CD4-positive, alpha-beta T cell treated with Interleukin-6 for 4 hours (primary cell): ENCODE measurements at regions not wholly inside any gene's neighbourhood (a gene's known extent, or its start where the extent isn't known, plus 50 kb on each side); places are given as distances from the start of the nearest gene placed in this dataset.

Experiments used
- DNase-seq: peaks from one replicate; pipeline ENCODE4 v3.0.0-alpha.2; 2020; ENCODE audit warnings: mixed read lengths

GRCh38 chr2:9772999-9773902, 70.0 kb upstream of the TAF1B start:
- DNase-seq = no peak

GRCh38 chr2:9773903-9774239, 69.4 kb upstream of the TAF1B start:
- no peak for DNase-seq

- DNase-seq = no peak
Measured at GRCh38 chr2:9774266-9774665, 69.0 kb upstream of the TAF1B start.

DNA sequence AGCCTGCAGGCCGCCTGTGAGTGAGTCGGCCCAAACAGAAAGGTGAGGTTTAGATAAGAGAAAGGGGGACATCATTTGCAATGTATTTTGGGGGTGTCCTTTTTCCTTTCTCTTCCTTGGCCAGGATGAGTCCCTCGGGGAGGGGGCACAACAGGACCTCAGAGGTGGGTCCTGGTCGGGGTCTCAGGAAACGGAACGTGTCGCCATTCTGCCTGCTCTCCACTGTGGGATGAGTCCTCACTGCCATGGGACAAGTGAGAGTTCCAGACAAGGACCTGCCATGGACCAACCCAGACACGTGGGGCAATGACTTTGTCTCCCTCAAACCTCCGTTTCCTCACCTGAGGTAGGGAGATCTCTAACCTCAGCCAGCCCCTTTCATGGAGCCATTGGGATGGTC, 67.9 kb upstream of the TAF1B start:
- DNase-seq = no peak

GRCh38 chr2:9775999-9776712, 67.1 kb upstream of the TAF1B start:
- no peak for DNase-seq

DNA sequence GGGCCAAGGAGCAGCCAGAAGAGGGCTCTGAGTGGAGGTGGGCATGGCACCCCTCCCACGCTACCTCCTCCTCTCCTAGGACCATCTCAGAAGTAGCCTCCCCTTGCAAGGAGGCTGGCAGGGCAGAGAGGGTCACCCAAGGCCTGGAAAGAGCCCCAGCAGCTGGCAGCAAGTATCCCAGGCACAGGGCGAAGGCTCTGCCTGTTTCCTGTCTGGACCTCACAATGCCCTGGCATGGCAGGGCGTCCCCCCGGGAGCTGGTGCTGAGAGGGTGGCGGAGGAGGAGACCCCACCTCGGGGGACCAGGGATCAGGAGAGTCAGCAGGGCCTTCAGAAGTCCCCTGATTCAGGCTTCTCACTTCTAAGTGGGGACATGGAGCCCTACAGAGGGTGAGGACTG, 66.2 kb upstream of the TAF1B start:
- no peak for DNase-seq

GRCh38 chr2:9778012-9778411, 65.3 kb upstream of the TAF1B start:
- DNase-seq = no peak

DNA sequence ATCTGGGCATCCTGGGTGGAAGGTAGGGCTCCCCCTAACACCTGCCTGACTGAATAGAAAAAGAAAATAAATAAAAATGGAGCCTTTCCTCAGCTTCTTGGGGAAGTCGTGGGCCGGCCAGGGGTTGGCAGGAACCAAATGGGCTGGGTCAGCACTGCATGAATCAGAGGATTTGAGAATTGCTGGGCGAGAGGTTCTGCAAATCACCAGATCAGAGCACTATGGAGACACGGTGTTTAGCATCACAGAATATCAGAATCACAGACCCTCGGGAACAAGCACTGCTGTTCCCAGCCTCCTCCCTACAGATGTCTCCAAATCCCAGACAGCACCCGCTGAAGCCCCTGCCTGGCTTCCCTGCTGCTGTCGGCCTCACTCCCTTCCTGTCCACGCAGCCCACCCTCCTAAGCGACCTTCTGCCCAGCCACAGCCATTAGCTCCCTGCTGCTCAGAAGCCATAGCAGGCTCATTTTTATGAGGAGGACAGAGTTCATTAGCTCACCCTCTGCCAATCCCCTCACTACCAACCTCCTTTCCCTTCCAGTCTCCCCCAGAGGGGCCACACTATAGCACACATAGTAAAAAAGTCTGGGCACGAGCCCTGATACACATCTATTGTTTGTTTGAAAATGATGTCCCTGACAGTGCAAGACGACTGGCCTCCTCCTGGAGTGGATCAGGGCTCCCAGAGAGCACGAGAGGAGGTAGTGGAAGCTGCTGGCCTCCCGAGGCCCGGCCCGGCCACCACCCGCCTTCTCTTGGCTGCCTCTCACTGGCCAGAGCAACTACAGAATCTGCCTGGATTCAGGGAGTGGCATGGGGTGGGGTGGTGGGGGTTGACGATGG, 64.6 kb upstream of the TAF1B start:
- no peak for DNase-seq

- DNase-seq = peak; percentile 61
Measured at GRCh38 chr2:9779596-9780264, 63.5 kb upstream of the TAF1B start.

DNA sequence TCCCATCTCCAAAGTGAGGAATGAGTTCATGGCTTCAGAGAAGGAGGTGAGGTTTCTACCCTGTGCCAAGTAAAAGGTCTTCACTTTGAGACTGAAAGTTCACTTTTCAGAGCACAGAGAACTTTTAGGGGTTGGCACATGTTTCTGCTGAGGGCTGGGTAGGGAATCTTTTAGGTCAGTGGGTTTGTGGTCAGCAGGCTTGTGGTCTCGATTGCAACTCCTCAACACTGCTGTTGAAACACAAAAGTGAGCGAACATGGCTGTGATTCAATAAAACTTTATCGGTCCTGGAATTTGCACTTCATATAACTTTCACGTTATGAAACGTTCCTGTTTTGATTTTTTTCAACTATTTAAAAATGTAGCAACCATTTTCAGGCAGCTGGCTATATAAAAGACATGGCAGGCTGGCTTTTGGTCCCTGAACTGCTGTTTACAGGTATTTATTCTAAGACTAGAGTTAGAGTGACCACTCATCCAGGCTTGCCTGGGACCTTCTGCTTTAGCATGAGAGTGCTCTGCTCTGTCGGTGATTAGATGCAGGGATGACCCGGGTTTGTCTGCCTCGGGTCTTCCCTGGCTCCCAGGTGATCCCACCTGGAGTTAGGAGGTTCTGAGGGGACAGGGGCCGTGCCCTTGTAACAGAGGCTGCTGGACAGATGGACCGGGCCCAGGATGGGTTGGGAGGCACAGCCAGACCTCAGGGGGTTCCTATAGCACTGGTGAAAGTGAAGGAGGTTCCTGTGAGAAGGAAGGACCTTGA, 62.7 kb upstream of the TAF1B start:
- no peak for DNase-seq

- DNase-seq = no peak
Measured at GRCh38 chr2:9781252-9781651, 62.0 kb upstream of the TAF1B start.

DNA sequence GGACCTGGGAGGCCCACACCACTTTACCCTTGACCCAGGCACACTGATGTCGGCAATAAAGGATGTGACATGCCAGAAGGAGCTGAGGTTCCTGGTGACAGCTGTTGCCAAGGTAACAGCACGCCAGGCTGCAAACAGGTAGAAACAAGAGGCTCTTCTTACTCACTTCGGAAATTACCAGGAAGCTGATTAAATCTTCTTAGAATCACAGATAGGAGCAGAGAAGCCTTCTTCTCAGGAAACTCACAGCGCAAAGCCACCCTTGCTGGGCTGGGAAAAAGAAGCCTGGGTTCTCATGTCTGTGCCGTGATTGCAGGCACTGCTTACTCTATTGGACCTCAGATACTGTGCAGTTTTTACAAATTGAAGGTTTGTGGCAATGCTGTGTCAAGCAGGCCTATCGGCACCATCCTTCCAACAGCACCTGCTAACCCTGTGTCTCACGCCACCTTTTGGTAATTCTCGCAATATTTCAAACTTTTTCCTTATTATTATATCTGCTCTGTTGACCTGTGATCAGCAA, 61.0 kb upstream of the TAF1B start:
- DNase-seq = peak; percentile 78

GRCh38 chr2:9789371-9789770, 53.9 kb upstream of the TAF1B start:
- DNase-seq = no peak

- no peak for DNase-seq
Measured at GRCh38 chr2:9790702-9791225, 52.5 kb upstream of the TAF1B start.

- no peak for DNase-seq
Measured at GRCh38 chr2:9791711-9792110, 51.6 kb upstream of the TAF1B start.

GRCh38 chr2:9793156-9793917, 49.9 kb upstream of the TAF1B start:
- no peak for DNase-seq
